MM.1S (cell line): ENCODE measurements at regions not wholly inside any gene's neighbourhood (a gene's known extent, or its start where the extent isn't known, plus 50 kb on each side); places are given as distances from the start of the nearest gene placed in this dataset.

ENCODE experiments used
- DNase-seq: peaks from one replicate; pipeline ENCODE4 v3.0.0-alpha.2; 2015
- H2AFZ ChIP-seq: fragments of 300-600 bp; sonication (generic); 2 replicates; pipeline ENCODE4 v1.6.0; 2016; ENCODE audit warnings: antibody characterized with exemption, low read length
- H3F3A ChIP-seq: fragments of 300-600 bp; sonication (generic); 2 replicates; pipeline ENCODE4 v1.6.1; 2016; ENCODE audit warnings: mild to moderate bottlenecking, antibody characterized with exemption, low read length, moderate library complexity, mixed read lengths; ENCODE audit not compliant: insufficient read depth
- H3K27ac ChIP-seq: fragments of 300-600 bp; sonication (generic); 2 replicates; pipeline ENCODE4 v1.5.1; 2016; ENCODE audit warnings: mild to moderate bottlenecking, low read length
- H3K27me3 ChIP-seq: fragments of 300-600 bp; sonication (generic); replicated peaks from 2 replicates; pipeline ENCODE4 v1.6.0; 2016; ENCODE audit warnings: low read length; ENCODE audit not compliant: insufficient read depth
- H3K36me3 ChIP-seq: fragments of 300-600 bp; sonication (generic); replicated peaks from 2 replicates; pipeline ENCODE4 v1.6.1; 2016; ENCODE audit warnings: mild to moderate bottlenecking, low read length, mixed read lengths; ENCODE audit not compliant: insufficient read depth
- H3K4me1 ChIP-seq: fragments of 300-600 bp; sonication (generic); 2 replicates; pipeline ENCODE4 v1.6.1; 2016; ENCODE audit warnings: low read length, mixed read lengths
- H3K4me2 ChIP-seq: fragments of 300-600 bp; sonication (generic); 2 replicates; pipeline ENCODE4 v1.6.0; 2016; ENCODE audit warnings: low read depth, low read length
- H3K4me3 ChIP-seq: fragments of 300-600 bp; sonication (generic); 2 replicates; pipeline ENCODE4 v1.5.1; 2016; ENCODE audit warnings: low read length, mixed read lengths
- H3K79me2 ChIP-seq: fragments of 300-600 bp; sonication (generic); 2 replicates; pipeline ENCODE4 v1.6.1; 2016; ENCODE audit warnings: mixed run types, low read length, mixed read lengths
- H3K9ac ChIP-seq: fragments of 300-600 bp; sonication (generic); 2 replicates; pipeline ENCODE4 v1.6.1; 2016; ENCODE audit warnings: low read length, mixed read lengths
- H3K9me2 ChIP-seq: fragments of 300-600 bp; sonication (generic); replicated peaks from 2 replicates; pipeline ENCODE4 v1.6.1; 2016; ENCODE audit warnings: mild to moderate bottlenecking, low read length, mixed read lengths; ENCODE audit not compliant: insufficient read depth
- H3K9me3 ChIP-seq: fragments of 300-600 bp; sonication (generic); replicated peaks from 2 replicates; pipeline ENCODE4 v1.6.1; 2016; ENCODE audit warnings: mild to moderate bottlenecking, low read length, mixed read lengths; ENCODE audit not compliant: insufficient read depth
- H4K20me1 ChIP-seq: fragments of 300-600 bp; sonication (generic); 2 replicates; pipeline ENCODE4 v1.6.1; 2016; ENCODE audit warnings: mild to moderate bottlenecking, low read length, moderate library complexity, mixed read lengths; ENCODE audit not compliant: insufficient read depth
- CTCF ChIP-seq: fragments of 300-600 bp; sonication (generic); IDR thresholded peaks from 2 replicates; pipeline ENCODE4 v1.5.1; 2016; ENCODE audit warnings: antibody characterized with exemption, low read length, mixed read lengths
- EZH2 ChIP-seq: fragments of 300-600 bp; sonication (generic); optimal IDR thresholded peaks from 2 replicates; pipeline ENCODE3; 2017; ENCODE audit warnings: low read depth, mild to moderate bottlenecking, antibody characterized with exemption, low read length, mixed read lengths
- EZH2phosphoT487 ChIP-seq: fragments of 300-600 bp; sonication (generic); IDR thresholded peaks from 2 replicates; pipeline ENCODE4 v1.6.1; 2018; ENCODE audit warnings: antibody characterized with exemption, low read length

- Histone ChIP-seq H3K4me3 (no peak overlapping the region), H3K9me2 (no peaks in the 10 kb centered on the region), H3K9ac (no peak overlapping the region), H3K79me2 (no peaks in the 10 kb centered on the region), H3K9me3 (no peaks in the 10 kb centered on the region), H3K27ac (no peak overlapping the region), H3F3A (no peaks in the 10 kb centered on the region), H3K36me3 (no peaks in the 10 kb centered on the region), H3K27me3 (no peaks in the 10 kb centered on the region), H2AFZ (no peak overlapping the region), H4K20me1 (no peaks in the 10 kb centered on the region), H3K4me1 (no peaks in the 10 kb centered on the region), H3K4me2 (no peak overlapping the region)
- no peak for TF ChIP-seq EZH2phosphoT487
- no peak for TF ChIP-seq EZH2
- TF ChIP-seq CTCF = no peak
- DNase-seq = no peak
Measured at GRCh38 chr3:135556174-135556573, 409.4 kb upstream of the PPP2R3A start.

- TF ChIP-seq EZH2phosphoT487 (no peak), CTCF (no peak)
- Histone ChIP-seq H3K27me3 (no peaks in the 10 kb centered on the region), H2AFZ (no peak overlapping the region), H3K36me3 (no peaks in the 10 kb centered on the region), H3K4me2 (no peak overlapping the region), H4K20me1 (no peaks in the 10 kb centered on the region), H3K9me3 (no peaks in the 10 kb centered on the region), H3K9ac (no peak overlapping the region), H3K4me1 (no peaks in the 10 kb centered on the region), H3K79me2 (no peaks in the 10 kb centered on the region), H3K4me3 (no peak overlapping the region), H3K9me2 (no peaks in the 10 kb centered on the region), H3K27ac (no peak overlapping the region), H3F3A (no peaks in the 10 kb centered on the region)
- DNase-seq = no peak
Measured at GRCh38 chr3:135558150-135558783, 407.3 kb upstream of the PPP2R3A start.

- H3K27ac ChIP-seq = no peak overlapping the region
- H3K79me2 ChIP-seq = no peaks in the 10 kb centered on the region
- H3K27me3 ChIP-seq = no peaks in the 10 kb centered on the region
- no peaks in the 10 kb centered on the region for H3F3A ChIP-seq
- no peaks in the 10 kb centered on the region for H4K20me1 ChIP-seq
- no peak overlapping the region for H3K9ac ChIP-seq
- no peaks in the 10 kb centered on the region for H3K9me3 ChIP-seq
- no peak for TF ChIP-seq CTCF
- no peak for TF ChIP-seq EZH2phosphoT487
- no peak for TF ChIP-seq EZH2
- DNase-seq = no peak
- H3K4me3 ChIP-seq = no peak overlapping the region
- H2AFZ ChIP-seq = no peak overlapping the region
- H3K4me2 ChIP-seq = no peak overlapping the region
- no peaks in the 10 kb centered on the region for H3K36me3 ChIP-seq
- no peaks in the 10 kb centered on the region for H3K4me1 ChIP-seq
- H3K9me2 ChIP-seq = no peaks in the 10 kb centered on the region
Measured at GRCh38 chr3:135558906-135559305, 406.6 kb upstream of the PPP2R3A start.
